CD4-positive, alpha-beta T cell treated with Interleukin-2 at 100 ng/mL for 4 hours (primary cell): ENCODE measurements at regions not wholly inside any gene's neighbourhood (a gene's known extent, or its start where the extent isn't known, plus 50 kb on each side); places are given as distances from the start of the nearest gene placed in this dataset.
"Not testable (repeated sequence)": the region's sequence is repeated elsewhere in the genome, so short reads cannot be mapped to it uniquely, and the experiment has no call there.

Experiments
- DNase-seq: peaks from one replicate; pipeline ENCODE4 v3.0.0-alpha.2; 2020; ENCODE audit warnings: low spot score

- DNase-seq: no peak
Measured at GRCh38 chr20:57787151-57787989, 77.6 kb upstream of the PMEPA1 start.

- no peak for DNase-seq
Measured at GRCh38 chr20:57786304-57786932, 76.6 kb upstream of the PMEPA1 start.

- DNase-seq: no peak
Measured at GRCh38 chr20:57785720-57786119, 75.9 kb upstream of the PMEPA1 start.

GRCh38 chr20:57785061-57785460, 75.2 kb upstream of the PMEPA1 start:
- no peak for DNase-seq

GRCh38 chr20:57783956-57784837, 74.4 kb upstream of the PMEPA1 start:
- no peak for DNase-seq

GRCh38 chr20:57783196-57783595, 73.4 kb upstream of the PMEPA1 start:
- DNase-seq: no peak

GRCh38 chr20:57782631-57783041, 72.8 kb upstream of the PMEPA1 start:
- DNase-seq: no peak

GRCh38 chr20:57781901-57782300, 72.1 kb upstream of the PMEPA1 start:
- DNase-seq: no peak

- no peak for DNase-seq
Measured at GRCh38 chr20:57780906-57781305, 71.1 kb upstream of the PMEPA1 start.

GRCh38 chr20:57780398-57780797, 70.6 kb upstream of the PMEPA1 start:
- no peak for DNase-seq

- DNase-seq: no peak
Measured at GRCh38 chr20:57779401-57780003, 69.7 kb upstream of the PMEPA1 start.

GRCh38 chr20:57777911-57778310, 68.1 kb upstream of the PMEPA1 start:
- DNase-seq: no peak

GRCh38 chr20:57774951-57775350, 65.1 kb upstream of the PMEPA1 start:
- DNase-seq: no peak

- no peak for DNase-seq
Measured at GRCh38 chr20:57774111-57774880, 64.5 kb upstream of the PMEPA1 start.

- no peak for DNase-seq
Measured at GRCh38 chr20:57773059-57773815, 63.4 kb upstream of the PMEPA1 start.

GRCh38 chr20:57772349-57772964, 62.6 kb upstream of the PMEPA1 start:
- DNase-seq: peak; percentile 16

- no peak for DNase-seq
Measured at GRCh38 chr20:57770852-57771720, 61.3 kb upstream of the PMEPA1 start.

GRCh38 chr20:57770401-57770800, 60.6 kb upstream of the PMEPA1 start:
- DNase-seq: not testable (repeated sequence)

- DNase-seq: no peak
Measured at GRCh38 chr20:57769756-57770155, 59.9 kb upstream of the PMEPA1 start.
